ENCODE measurements at regions not wholly inside any gene's neighbourhood (a gene's known extent, or its start where the extent isn't known, plus 50 kb on each side); places are given as distances from the start of the nearest gene placed in this dataset.

- WGBS (ENCODE audit: insufficient coverage, low coverage, missing lambda C conversion rate), result 2% methylated on average over 8 of the region's 15 CpGs
- H4K20me1 ChIP-seq (replicated peaks; ENCODE audit: control insufficient read depth, insufficient read depth, low read length), result no peaks in the 10 kb centered on the region
- H3K27me3 ChIP-seq (ENCODE audit: control insufficient read depth in 2 of 2, insufficient read depth in 2 of 2, low read length in 2 of 2), result no peaks in the 10 kb centered on the region
- intact Hi-C loops (cut with micrococcal nuclease) (no loop called here), in situ Hi-C loops (cut with MboI) (no loop called here)
- H3K4me1 ChIP-seq (replicated peaks in 1 of 2; ENCODE audit: control insufficient read depth in 2 of 2, insufficient read depth in 2 of 2, low read length in 2 of 2), result no peaks in the 10 kb centered on the region
- no peak overlapping the region for H3K4me2 ChIP-seq (ENCODE audit: insufficient read depth, low read length)
- H2AFZ ChIP-seq (ENCODE audit: low read depth, low read length), result no peak overlapping the region
- no peak overlapping the region for H3K27ac ChIP-seq (ENCODE audit: extremely low read depth, low read depth, low read length)
- BruUV-seq (replicated peaks), result no TSS peak
- TF ChIP-seq NR2C2 (CRISPR knock-in tag; IDR thresholded peaks at IDR 0.05) (no peak), NR2C2 (tag; IDR thresholded peaks at IDR 0.05) (no peak), JUN (IDR thresholded peaks at IDR 0.05; ENCODE audit: borderline replicate concordance, low read depth, low read length) (no peak), JUN (CRISPR knock-in tag; IDR thresholded peaks at IDR 0.05; ENCODE audit: borderline replicate concordance) (no peak), NEUROD1 (IDR thresholded peaks at IDR 0.05; ENCODE audit: borderline replicate concordance, low read depth, low read length, partially characterized antibody) (no peak), TAF9B (IDR thresholded peaks at IDR 0.05; ENCODE audit: partially characterized antibody) (no peak), SIN3A (IDR thresholded peaks at IDR 0.05; ENCODE audit: borderline replicate concordance in 2 of 2, control insufficient read depth in 1 of 2, low read depth in 2 of 2, low read length in 2 of 2) (no peak), ID3 (CRISPR knock-in tag; IDR thresholded peaks at IDR 0.05) (no peak), ID3 (tag; IDR thresholded peaks at IDR 0.05) (no peak), ZFX (CRISPR knock-in tag; IDR thresholded peaks at IDR 0.05) (no peak), HEY1 (CRISPR knock-in tag; IDR thresholded peaks at IDR 0.05; ENCODE audit: borderline replicate concordance) (no peak), CTBP1 (IDR thresholded peaks at IDR 0.05; ENCODE audit: borderline replicate concordance) (no peak), TARDBP (IDR thresholded peaks at IDR 0.05) (no peak)
- no peak for ATAC-seq
- H3K9me1 ChIP-seq (ENCODE audit: control insufficient read depth, insufficient read depth, low read length), result no peaks in the 10 kb centered on the region
- no peak overlapping the region for H3K9ac ChIP-seq (ENCODE audit: insufficient read depth in 1 of 2, low read depth in 2 of 2, low read length in 2 of 2)
- H3K4me3 ChIP-seq, result no peak overlapping the region
- H3K79me2 ChIP-seq (ENCODE audit: control insufficient read depth, insufficient read depth, low read length), result no peaks in the 10 kb centered on the region
- DNase-seq (ENCODE audit: extremely low read depth in 1 of 4, low spot score in 3 of 4), result no peak
- H3K9me3 ChIP-seq (replicated peaks; ENCODE audit: control insufficient read depth, insufficient read depth, low read depth, low read length), result no peaks in the 10 kb centered on the region
- CTCF ChIA-PET (ENCODE audit: low intra/inter-chr PET ratio), result no interaction called here
- no peaks in the 10 kb centered on the region for H3K36me3 ChIP-seq (ENCODE audit: control insufficient read depth, insufficient read depth, low read length)
- no peak for FAIRE-seq
- POLR2A ChIA-PET, result no interaction called here
Measured at GRCh38 chr13:89740994-89741685, 1606.3 kb upstream of the MIR17HG start.

Data from K562 (cell line).